ENCODE measurements at regions not wholly inside any gene's neighbourhood (a gene's known extent, or its start where the extent isn't known, plus 50 kb on each side); places are given as distances from the start of the nearest gene placed in this dataset.

- Histone ChIP-seq H3K9me3 (no peaks in the 10 kb centered on the region), H3K4me3 (ENCODE audit: low read depth, low read length) (no peak overlapping the region), H3K4me1 (no peaks in the 10 kb centered on the region; the same call in 1 of the 2 replicates), H3K27me3 (no peaks in the 10 kb centered on the region), H3K36me3 (no peaks in the 10 kb centered on the region)
- DNase-seq = peak; percentile 3
- no peak for TF ChIP-seq CTCF (IDR thresholded peaks at IDR 0.05; ENCODE audit: low read depth, low read length)
Measured at GRCh38 chr4:3643518-3644433, 111.6 kb upstream of the LRPAP1 start.

GRCh38 chr4:3642806-3643517, 110.7 kb upstream of the LRPAP1 start:
- Histone ChIP-seq H3K27me3 (no peaks in the 10 kb centered on the region), H3K4me1 (no peaks in the 10 kb centered on the region; the same call in 1 of the 2 replicates), H3K4me3 (ENCODE audit: low read depth, low read length) (no peak overlapping the region), H3K9me3 (no peaks in the 10 kb centered on the region), H3K36me3 (no peaks in the 10 kb centered on the region)
- TF ChIP-seq CTCF (IDR thresholded peaks at IDR 0.05; ENCODE audit: low read depth, low read length) = no peak
- DNase-seq = no peak

GRCh38 chr4:3642056-3642630, 109.9 kb upstream of the LRPAP1 start:
- no peaks in the 10 kb centered on the region; the same call in 1 of the 2 replicates for H3K4me1 ChIP-seq
- DNase-seq = peak; percentile 2
- no peaks in the 10 kb centered on the region for H3K36me3 ChIP-seq
- TF ChIP-seq CTCF (IDR thresholded peaks at IDR 0.05; ENCODE audit: low read depth, low read length) = no peak
- no peak overlapping the region for H3K4me3 ChIP-seq (ENCODE audit: low read depth, low read length)
- no peaks in the 10 kb centered on the region for H3K9me3 ChIP-seq
- H3K27me3 ChIP-seq = no peaks in the 10 kb centered on the region

- Histone ChIP-seq H3K4me1 (no peaks in the 10 kb centered on the region; the same call in 1 of the 2 replicates), H3K27me3 (no peaks in the 10 kb centered on the region), H3K4me3 (ENCODE audit: low read depth, low read length) (no peak overlapping the region), H3K9me3 (no peaks in the 10 kb centered on the region), H3K36me3 (no peaks in the 10 kb centered on the region)
- no peak for DNase-seq
- TF ChIP-seq CTCF (IDR thresholded peaks at IDR 0.05; ENCODE audit: low read depth, low read length) = no peak
Measured at GRCh38 chr4:3641501-3641900, 109.3 kb upstream of the LRPAP1 start.

GRCh38 chr4:3640587-3640962, 108.4 kb upstream of the LRPAP1 start:
- no peaks in the 10 kb centered on the region; the same call in 1 of the 2 replicates for H3K4me1 ChIP-seq
- H3K27me3 ChIP-seq = no peaks in the 10 kb centered on the region
- no peak for DNase-seq
- TF ChIP-seq CTCF (IDR thresholded peaks at IDR 0.05; ENCODE audit: low read depth, low read length) = no peak
- H3K36me3 ChIP-seq = no peaks in the 10 kb centered on the region
- no peaks in the 10 kb centered on the region for H3K9me3 ChIP-seq
- no peak overlapping the region for H3K4me3 ChIP-seq (ENCODE audit: low read depth, low read length)
